Mesothelial cell of epicardium (in vitro differentiated cells): ENCODE measurements at regions not wholly inside any gene's neighbourhood (a gene's known extent, or its start where the extent isn't known, plus 50 kb on each side); places are given as distances from the start of the nearest gene placed in this dataset.
A peak's percentile ranks its signal among the peaks of the same experiment; 100 is the strongest.

Experiments used
- DNase-seq, 2 experiments: peaks; one replicate each; pipeline ENCODE4 v3.0.0; 2021; ENCODE audit warnings: low spot score in 2 of 2; ENCODE audit not compliant: unreplicated experiment in 2 of 2
- H3K27ac Mint-ChIP-seq: 2 replicates; pipeline ENCODE4 v1.8.0; 2021; ENCODE audit warnings: mixed read lengths
- H3K27me3 Mint-ChIP-seq: 2 replicates; pipeline ENCODE4 v1.8.0; 2021; ENCODE audit warnings: low read depth, mixed read lengths
- H3K36me3 Mint-ChIP-seq: 2 replicates; pipeline ENCODE4 v1.8.0; 2021; ENCODE audit warnings: mixed read lengths
- H3K4me1 Mint-ChIP-seq: 2 replicates; pipeline ENCODE4 v1.8.0; 2021; ENCODE audit warnings: mixed read lengths
- H3K4me3 Mint-ChIP-seq: 2 replicates; pipeline ENCODE4 v1.8.0; 2021; ENCODE audit warnings: mild to moderate bottlenecking, moderate library complexity, mixed read lengths
- H3K9me3 Mint-ChIP-seq: 2 replicates; pipeline ENCODE4 v1.8.0; 2021; ENCODE audit warnings: mixed read lengths
- CTCF ChIP-seq: fragments of 200-600 bp; sonication (generic); IDR thresholded peaks from one replicate; pipeline ENCODE4 v1.5.0; 2021; ENCODE audit warnings: antibody characterized with exemption; ENCODE audit not compliant: unreplicated experiment

GRCh38 chr11:70507466-70508230, 109.3 kb downstream of the CTTN start:
- no peak overlapping the region for H3K4me3 Mint-ChIP-seq
- TF ChIP-seq CTCF: no peak
- H3K27ac Mint-ChIP-seq: no peak overlapping the region

GRCh38 chr11:70508231-70508480, 109.8 kb downstream of the CTTN start:
- DNase-seq: no peak
- Mint-ChIP-seq H3K27ac (no peak overlapping the region), H3K4me1 (no peaks in the 10 kb centered on the region), H3K9me3 (peaks cover 18% of the 10 kb centered on the region), H3K36me3 (no peaks in the 10 kb centered on the region), H3K27me3 (peaks cover 5% of the 10 kb centered on the region), H3K4me3 (no peak overlapping the region)
- no peak for TF ChIP-seq CTCF

More at GRCh38 chr11:70507466-70508230, 109.3 kb downstream of the CTTN start:
- H3K36me3 Mint-ChIP-seq: no peaks in the 10 kb centered on the region
- H3K4me1 Mint-ChIP-seq: peaks cover 5% of the 10 kb centered on the region
- DNase-seq: no peak
- H3K9me3 Mint-ChIP-seq: peaks cover 13% of the 10 kb centered on the region
- peaks cover 5% of the 10 kb centered on the region for H3K27me3 Mint-ChIP-seq

- DNase-seq: no peak
- Mint-ChIP-seq H3K27me3 (peaks cover 5% of the 10 kb centered on the region), H3K36me3 (no peaks in the 10 kb centered on the region), H3K4me3 (no peak overlapping the region), H3K4me1 (no peaks in the 10 kb centered on the region), H3K27ac (no peak overlapping the region), H3K9me3 (peaks cover 30% of the 10 kb centered on the region)
- no peak for TF ChIP-seq CTCF
Observed at GRCh38 chr11:70509476-70509875, 111.1 kb downstream of the CTTN start.

GRCh38 chr11:70510106-70510505, 111.8 kb downstream of the CTTN start:
- H3K36me3 Mint-ChIP-seq: no peaks in the 10 kb centered on the region

GRCh38 chr11:70510571-70510970, 112.2 kb downstream of the CTTN start:
- TF ChIP-seq CTCF: no peak
- no peaks in the 10 kb centered on the region for H3K36me3 Mint-ChIP-seq
- no peak overlapping the region for H3K4me3 Mint-ChIP-seq
- H3K9me3 Mint-ChIP-seq: peaks cover 33% of the 10 kb centered on the region
- peaks cover 5% of the 10 kb centered on the region for H3K27me3 Mint-ChIP-seq
- DNase-seq: no peak
- H3K27ac Mint-ChIP-seq: no peak overlapping the region
- no peaks in the 10 kb centered on the region for H3K4me1 Mint-ChIP-seq

More at GRCh38 chr11:70510106-70510505, 111.8 kb downstream of the CTTN start:
- Mint-ChIP-seq H3K27ac (no peak overlapping the region), H3K9me3 (peaks cover 33% of the 10 kb centered on the region), H3K4me1 (no peaks in the 10 kb centered on the region), H3K4me3 (no peak overlapping the region), H3K27me3 (peaks cover 5% of the 10 kb centered on the region)
- DNase-seq: no peak
- TF ChIP-seq CTCF: no peak

GRCh38 chr11:70511345-70511744, 113.0 kb downstream of the CTTN start:
- no peak overlapping the region for H3K27ac Mint-ChIP-seq
- H3K36me3 Mint-ChIP-seq: no peaks in the 10 kb centered on the region
- H3K4me1 Mint-ChIP-seq: no peaks in the 10 kb centered on the region
- DNase-seq: no peak
- peak; percentile 76 for TF ChIP-seq CTCF
- peaks cover 33% of the 10 kb centered on the region for H3K9me3 Mint-ChIP-seq
- H3K4me3 Mint-ChIP-seq: no peak overlapping the region
- peaks cover 5% of the 10 kb centered on the region for H3K27me3 Mint-ChIP-seq
